CD4-positive, alpha-beta T cell treated with Interleukin-2 at 100 ng/mL for 4 hours (primary cell): ENCODE measurements at regions not wholly inside any gene's neighbourhood (a gene's known extent, or its start where the extent isn't known, plus 50 kb on each side); places are given as distances from the start of the nearest gene placed in this dataset.
A peak's percentile ranks its signal among the peaks of the same experiment; 100 is the strongest.

Source experiments
- DNase-seq: peaks from one replicate; pipeline ENCODE4 v3.0.0-alpha.2; 2020; ENCODE audit warnings: low spot score

- DNase-seq: no peak
Observed at GRCh38 chr11:105332171-105332570, 192.6 kb upstream of the CARD18 start.

- DNase-seq: no peak
Observed at GRCh38 chr11:105328061-105328460, 188.5 kb upstream of the CARD18 start.

- DNase-seq: no peak
Observed at GRCh38 chr11:105324156-105324555, 184.6 kb upstream of the CARD18 start.

GRCh38 chr11:105321696-105322095, 182.1 kb upstream of the CARD18 start:
- no peak for DNase-seq

GRCh38 chr11:105315287-105315686, 175.7 kb upstream of the CARD18 start:
- no peak for DNase-seq

GRCh38 chr11:105312266-105312665, 172.7 kb upstream of the CARD18 start:
- no peak for DNase-seq

- no peak for DNase-seq
Observed at GRCh38 chr11:105298630-105299029, 159.1 kb upstream of the CARD18 start.

GRCh38 chr11:105298174-105298573, 158.6 kb upstream of the CARD18 start:
- DNase-seq: no peak

- DNase-seq: no peak
Observed at GRCh38 chr11:105297463-105297862, 157.9 kb upstream of the CARD18 start.

- DNase-seq: no peak
Observed at GRCh38 chr11:105296806-105297205, 157.2 kb upstream of the CARD18 start.

GRCh38 chr11:105296386-105296785, 156.8 kb upstream of the CARD18 start:
- no peak for DNase-seq

- DNase-seq: no peak
Observed at GRCh38 chr11:105282658-105283057, 143.1 kb upstream of the CARD18 start.

GRCh38 chr11:105274631-105275030, 135.1 kb upstream of the CARD18 start:
- DNase-seq: no peak

GRCh38 chr11:105273660-105274280, 134.2 kb upstream of the CARD18 start:
- DNase-seq: no peak

GRCh38 chr11:105269862-105270261, 130.3 kb upstream of the CARD18 start:
- no peak for DNase-seq

- DNase-seq: no peak
Observed at GRCh38 chr11:105268404-105269062, 129.0 kb upstream of the CARD18 start.

- DNase-seq: peak; percentile 5
Observed at GRCh38 chr11:105265845-105266244, 126.3 kb upstream of the CARD18 start.

- DNase-seq: no peak
Observed at GRCh38 chr11:105260976-105261375, 121.4 kb upstream of the CARD18 start.

GRCh38 chr11:105245781-105246315, 106.3 kb upstream of the CARD18 start:
- no peak for DNase-seq

GRCh38 chr11:105244160-105244825, 104.7 kb upstream of the CARD18 start:
- DNase-seq: no peak

GRCh38 chr11:105241136-105241535, 101.6 kb upstream of the CARD18 start:
- no peak for DNase-seq

GRCh38 chr11:105236664-105237063, 97.1 kb upstream of the CARD18 start:
- DNase-seq: no peak

- no peak for DNase-seq
Observed at GRCh38 chr11:105233285-105233684, 93.7 kb upstream of the CARD18 start.
